ENCODE measurements at regions not wholly inside any gene's neighbourhood (a gene's known extent, or its start where the extent isn't known, plus 50 kb on each side); places are given as distances from the start of the nearest gene placed in this dataset.

DNA sequence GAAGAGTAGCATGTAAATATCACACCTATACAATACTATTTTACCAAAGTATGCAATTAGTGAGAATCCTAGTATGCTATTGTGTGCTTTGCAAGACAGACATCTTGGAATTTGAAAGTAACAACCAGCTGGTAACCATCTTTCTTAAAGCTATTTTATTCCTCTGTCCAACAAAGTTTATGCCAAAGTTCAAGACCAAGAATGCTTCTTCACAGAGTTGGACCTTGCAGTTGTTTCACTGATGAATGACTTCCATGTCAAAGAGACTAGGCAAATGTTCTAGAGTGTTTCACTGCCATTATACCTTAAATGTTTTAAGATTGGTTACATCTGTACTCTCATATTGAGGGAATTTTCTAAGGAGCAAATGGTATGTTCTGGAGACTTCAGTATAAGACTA lies 215.2 kb upstream of the CRIM1 start:
- TF ChIP-seq, protein P1, sequence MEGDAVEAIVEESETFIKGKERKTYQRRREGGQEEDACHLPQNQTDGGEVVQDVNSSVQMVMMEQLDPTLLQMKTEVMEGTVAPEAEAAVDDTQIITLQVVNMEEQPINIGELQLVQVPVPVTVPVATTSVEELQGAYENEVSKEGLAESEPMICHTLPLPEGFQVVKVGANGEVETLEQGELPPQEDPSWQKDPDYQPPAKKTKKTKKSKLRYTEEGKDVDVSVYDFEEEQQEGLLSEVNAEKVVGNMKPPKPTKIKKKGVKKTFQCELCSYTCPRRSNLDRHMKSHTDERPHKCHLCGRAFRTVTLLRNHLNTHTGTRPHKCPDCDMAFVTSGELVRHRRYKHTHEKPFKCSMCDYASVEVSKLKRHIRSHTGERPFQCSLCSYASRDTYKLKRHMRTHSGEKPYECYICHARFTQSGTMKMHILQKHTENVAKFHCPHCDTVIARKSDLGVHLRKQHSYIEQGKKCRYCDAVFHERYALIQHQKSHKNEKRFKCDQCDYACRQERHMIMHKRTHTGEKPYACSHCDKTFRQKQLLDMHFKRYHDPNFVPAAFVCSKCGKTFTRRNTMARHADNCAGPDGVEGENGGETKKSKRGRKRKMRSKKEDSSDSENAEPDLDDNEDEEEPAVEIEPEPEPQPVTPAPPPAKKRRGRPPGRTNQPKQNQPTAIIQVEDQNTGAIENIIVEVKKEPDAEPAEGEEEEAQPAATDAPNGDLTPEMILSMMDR (IDR thresholded peaks at IDR 0.05) = no peak
- TF ChIP-seq POLR2A (IDR thresholded peaks at IDR 0.05) = no peak

All from uterus (tissue), 2 donors.